PC-9 (cell line): ENCODE measurements at regions not wholly inside any gene's neighbourhood (a gene's known extent, or its start where the extent isn't known, plus 50 kb on each side); places are given as distances from the start of the nearest gene placed in this dataset.

Experiments
- BruUV-seq: library from RNA; stranded (reverse); fragments of 400-500 nt; replicated peaks from 2 replicates; lab custom pipeline; 2021; lab: Mats Ljungman, UMichigan
- CTCF ChIA-PET: fragments of 300-600 bp; sonication (Branson Sonifier 250); formaldehyde crosslinking; loops from one replicate; lab custom pipeline; 2022; ENCODE audit warnings: antibody characterized with exemption; lab: Charles Lee
- POLR2A ChIA-PET: fragments of 300-600 bp; sonication (Branson Sonifier 250); formaldehyde crosslinking; loops from one replicate; lab custom pipeline; 2022; ENCODE audit warnings: antibody characterized with exemption; ENCODE audit not compliant: unreplicated experiment; lab: Charles Lee
- DNase-seq, 2 experiments: peaks; one replicate each; pipeline versions ENCODE4 v3.0.0 to v3.0.0-alpha.2; 2015 to 2022; ENCODE audit warnings: mixed read lengths in 1 of 2
- H2AFZ ChIP-seq: fragments of 200-600 bp; sonication (generic); 2 replicates; pipeline ENCODE4 v1.8.1; 2017; ENCODE audit warnings: antibody characterized with exemption
- H3F3A ChIP-seq: fragments of 200-600 bp; sonication (generic); 2 replicates; pipeline ENCODE4 v1.8.1; 2017; ENCODE audit warnings: antibody characterized with exemption, mild to moderate bottlenecking, low read depth; ENCODE audit not compliant: insufficient read depth
- H3K27ac ChIP-seq: fragments of 200-600 bp; sonication (generic); 2 replicates; pipeline ENCODE4 v1.6.1; 2016; ENCODE audit warnings: mixed run types
- H3K27me3 ChIP-seq: fragments of 200-600 bp; sonication (generic); 2 replicates; pipeline ENCODE4 v1.6.1; 2016; ENCODE audit warnings: low read depth, mixed run types; ENCODE audit not compliant: insufficient read depth
- H3K36me3 ChIP-seq: fragments of 200-600 bp; sonication (generic); 2 replicates; pipeline ENCODE4 v1.6.1; 2016; ENCODE audit warnings: low read depth, mixed run types
- H3K4me1 ChIP-seq: fragments of 200-600 bp; sonication (generic); replicated peaks from 2 replicates; pipeline ENCODE4 v1.6.1; 2016; ENCODE audit warnings: mixed run types; ENCODE audit not compliant: insufficient read depth
- H3K4me2 ChIP-seq: fragments of 200-600 bp; sonication (generic); 2 replicates; pipeline ENCODE4 v1.6.1; 2017; ENCODE audit warnings: mixed run types
- H3K4me3 ChIP-seq: fragments of 200-600 bp; sonication (generic); 2 replicates; pipeline ENCODE4 v1.6.1; 2016; ENCODE audit warnings: mixed run types
- H3K79me2 ChIP-seq: fragments of 200-600 bp; sonication (generic); 2 replicates; pipeline ENCODE4 v1.6.1; 2017; ENCODE audit warnings: low read depth, mixed run types
- H3K9me2 ChIP-seq: fragments of 200-600 bp; sonication (generic); 2 replicates; pipeline ENCODE4 v1.8.1; 2017; ENCODE audit warnings: mild to moderate bottlenecking; ENCODE audit not compliant: insufficient read depth
- H3K9me3 ChIP-seq: fragments of 200-600 bp; sonication (generic); 2 replicates; pipeline ENCODE4 v1.8.1; 2016; ENCODE audit warnings: low read depth; ENCODE audit not compliant: insufficient read depth
- H4K20me1 ChIP-seq: fragments of 200-600 bp; sonication (generic); 2 replicates; pipeline ENCODE4 v1.8.1; 2017; ENCODE audit not compliant: insufficient read depth
- EZH2 ChIP-seq: fragments of 200-600 bp; sonication (generic); IDR thresholded peaks from 2 replicates; pipeline ENCODE4 v1.8.0; 2017; ENCODE audit warnings: antibody characterized with exemption, low read depth
- intact Hi-C: fragments of 100-400 bp; cut with micrococcal nuclease; formaldehyde crosslinking; loops from one replicate; pipeline ENCODE4 v1.10.0; 2022; ENCODE audit not compliant: unreplicated experiment
- TF ChIP-seq, protein P1 (sequence below): fragments of 200-600 bp; sonication (generic); conservative IDR thresholded peaks from 2 replicates; pipeline ENCODE4 v1.6.1; 2017; ENCODE audit warnings: mixed run types, antibody characterized with exemption, mild to moderate bottlenecking, moderate library complexity

DNA sequence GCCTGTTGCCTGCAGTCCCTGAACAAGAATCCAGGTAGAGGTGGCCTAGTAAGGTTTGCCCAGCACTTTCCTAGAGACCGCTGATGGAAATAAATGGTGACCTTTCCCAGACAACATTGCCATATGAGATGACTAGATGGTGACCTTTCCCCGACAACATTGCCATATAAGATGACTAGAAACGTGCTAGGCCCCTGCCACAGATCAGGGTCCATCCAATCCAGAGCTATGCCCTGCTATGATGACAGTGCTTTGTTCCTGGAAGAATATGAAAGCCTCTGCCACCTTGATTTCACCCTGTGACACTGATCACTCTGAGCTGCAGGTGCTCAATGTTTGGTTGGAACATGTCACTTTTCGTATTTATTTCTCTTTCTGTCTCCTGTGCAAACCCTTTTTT, 133.8 kb upstream of the SPTLC3 start:
- TF ChIP-seq, protein P1, sequence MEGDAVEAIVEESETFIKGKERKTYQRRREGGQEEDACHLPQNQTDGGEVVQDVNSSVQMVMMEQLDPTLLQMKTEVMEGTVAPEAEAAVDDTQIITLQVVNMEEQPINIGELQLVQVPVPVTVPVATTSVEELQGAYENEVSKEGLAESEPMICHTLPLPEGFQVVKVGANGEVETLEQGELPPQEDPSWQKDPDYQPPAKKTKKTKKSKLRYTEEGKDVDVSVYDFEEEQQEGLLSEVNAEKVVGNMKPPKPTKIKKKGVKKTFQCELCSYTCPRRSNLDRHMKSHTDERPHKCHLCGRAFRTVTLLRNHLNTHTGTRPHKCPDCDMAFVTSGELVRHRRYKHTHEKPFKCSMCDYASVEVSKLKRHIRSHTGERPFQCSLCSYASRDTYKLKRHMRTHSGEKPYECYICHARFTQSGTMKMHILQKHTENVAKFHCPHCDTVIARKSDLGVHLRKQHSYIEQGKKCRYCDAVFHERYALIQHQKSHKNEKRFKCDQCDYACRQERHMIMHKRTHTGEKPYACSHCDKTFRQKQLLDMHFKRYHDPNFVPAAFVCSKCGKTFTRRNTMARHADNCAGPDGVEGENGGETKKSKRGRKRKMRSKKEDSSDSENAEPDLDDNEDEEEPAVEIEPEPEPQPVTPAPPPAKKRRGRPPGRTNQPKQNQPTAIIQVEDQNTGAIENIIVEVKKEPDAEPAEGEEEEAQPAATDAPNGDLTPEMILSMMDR = no peak
- no peak for TF ChIP-seq EZH2
- POLR2A ChIA-PET = no interaction called here
- 0 out of 2 replicates have a peak, but pooled peaks cover 2% of the 10 kb centered on the region for H3K27me3 ChIP-seq
- no peaks in the 10 kb centered on the region for H3K79me2 ChIP-seq
- H4K20me1 ChIP-seq = no peaks in the 10 kb centered on the region
- no peaks in the 10 kb centered on the region for H3K9me2 ChIP-seq
- no peaks in the 10 kb centered on the region for H3K36me3 ChIP-seq
- H3K4me1 ChIP-seq = no peaks in the 10 kb centered on the region
- H2AFZ ChIP-seq = no peak overlapping the region
- no TSS peak for BruUV-seq
- no peak overlapping the region for H3K27ac ChIP-seq
- H3K4me2 ChIP-seq = no peak overlapping the region
- CTCF ChIA-PET = no interaction called here
- no peaks in the 10 kb centered on the region for H3F3A ChIP-seq
- no peaks in the 10 kb centered on the region for H3K9me3 ChIP-seq
- no peak for DNase-seq
- intact Hi-C loops = no loop called here
- no peak overlapping the region for H3K4me3 ChIP-seq

DNA sequence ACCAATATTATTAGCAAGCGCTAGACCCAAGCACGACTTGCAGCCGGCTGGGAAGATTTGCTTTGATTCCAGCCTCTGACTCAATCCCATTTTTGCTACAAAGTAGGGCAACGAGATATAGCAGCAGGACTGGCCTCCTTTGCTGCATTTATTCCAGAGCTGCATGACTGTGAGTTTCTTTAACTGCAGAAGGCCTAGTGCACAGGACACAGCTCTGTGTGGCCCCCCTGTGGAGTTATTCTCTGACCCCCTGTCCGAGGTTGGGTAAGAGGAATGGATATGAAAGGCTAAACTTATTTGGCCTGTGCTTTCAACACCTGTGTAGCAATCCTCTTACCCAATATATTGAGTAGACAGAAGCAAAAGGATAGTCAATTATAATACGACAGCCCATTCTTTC, 133.3 kb upstream of the SPTLC3 start:
- TF ChIP-seq EZH2 = no peak
- TF ChIP-seq, protein P1 = no peak
- Histone ChIP-seq H3K36me3 (no peaks in the 10 kb centered on the region), H3K4me3 (no peak overlapping the region), H3K27me3 (peaks cover 5% of the 10 kb centered on the region; the same call in 1 of the 2 replicates), H3K4me1 (no peaks in the 10 kb centered on the region), H3F3A (no peaks in the 10 kb centered on the region), H3K27ac (no peak overlapping the region), H3K9me3 (no peaks in the 10 kb centered on the region), H3K9me2 (no peaks in the 10 kb centered on the region), H2AFZ (no peak overlapping the region), H4K20me1 (no peaks in the 10 kb centered on the region), H3K79me2 (no peaks in the 10 kb centered on the region), H3K4me2 (no peak overlapping the region)
- CTCF ChIA-PET = no interaction called here
- DNase-seq = no peak
- no TSS peak for BruUV-seq
- intact Hi-C loops = no loop called here
- POLR2A ChIA-PET = no interaction called here

DNA sequence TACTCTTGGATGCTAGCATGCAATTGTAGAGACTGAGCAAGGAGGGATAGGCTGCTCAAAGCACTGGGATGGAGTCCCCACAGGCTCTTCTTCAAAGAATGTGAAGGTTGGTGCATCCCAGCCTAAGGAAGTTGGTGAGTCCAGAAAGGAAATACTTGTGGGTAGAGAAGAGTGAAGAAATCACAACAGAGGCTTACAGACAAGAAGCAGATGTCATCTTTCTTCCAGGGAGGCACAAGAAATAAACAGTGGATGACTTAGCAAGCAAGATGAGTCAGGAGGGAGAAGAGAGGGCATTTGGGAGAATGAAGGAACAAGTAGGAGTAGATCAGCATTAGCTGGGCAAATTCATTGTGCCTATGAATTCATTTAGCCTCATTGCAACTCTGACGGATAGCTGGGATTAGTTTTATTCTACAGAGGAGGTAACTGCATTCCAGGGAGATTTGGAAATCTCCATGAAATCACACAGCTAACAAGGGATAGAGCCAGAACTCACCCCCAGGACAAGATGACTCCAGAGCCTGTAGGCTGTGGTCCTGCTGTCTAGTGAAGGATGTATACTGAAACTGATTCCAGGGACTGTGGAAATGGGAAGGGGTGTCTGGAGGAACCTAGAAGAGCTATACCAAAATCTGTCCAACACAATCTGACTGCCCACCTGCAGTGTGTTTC, 125.8 kb upstream of the SPTLC3 start:
- BruUV-seq = no TSS peak
- peaks cover 10% of the 10 kb centered on the region; the same call in 1 of the 2 replicates for H3K27me3 ChIP-seq
- H3K9me3 ChIP-seq = no peaks in the 10 kb centered on the region
- no peak for DNase-seq
- no peaks in the 10 kb centered on the region for H3K9me2 ChIP-seq
- H2AFZ ChIP-seq = no peak overlapping the region
- H3F3A ChIP-seq = no peaks in the 10 kb centered on the region
- CTCF ChIA-PET = no interaction called here
- no peaks in the 10 kb centered on the region for H3K36me3 ChIP-seq
- H3K79me2 ChIP-seq = no peaks in the 10 kb centered on the region
- no peak overlapping the region for H3K4me2 ChIP-seq
- POLR2A ChIA-PET = no interaction called here
- intact Hi-C loops = no loop called here
- H4K20me1 ChIP-seq = no peaks in the 10 kb centered on the region
- no peaks in the 10 kb centered on the region for H3K4me1 ChIP-seq
- H3K4me3 ChIP-seq = no peak overlapping the region
- H3K27ac ChIP-seq = no peak overlapping the region
- no peak for TF ChIP-seq EZH2

DNA sequence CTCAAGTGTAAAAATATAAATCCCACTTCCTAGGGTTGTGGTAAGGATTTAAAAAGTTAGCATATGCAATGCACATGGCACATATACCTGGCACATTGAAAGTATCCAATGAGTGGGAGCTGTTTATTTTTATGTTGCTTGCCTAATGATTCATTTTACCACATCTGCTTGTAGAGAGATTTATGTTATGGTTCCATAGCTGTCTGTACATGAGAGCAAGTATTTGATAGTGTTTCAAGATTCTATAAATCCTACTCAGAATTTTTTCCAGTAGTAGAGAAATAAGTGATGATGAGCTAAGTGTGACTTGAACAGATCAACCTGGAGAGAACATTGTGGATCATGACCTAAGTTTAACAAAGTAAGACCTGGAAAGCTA, 125.3 kb upstream of the SPTLC3 start:
- CTCF ChIA-PET = no interaction called here
- no peaks in the 10 kb centered on the region for H4K20me1 ChIP-seq
- H3K9me3 ChIP-seq = no peaks in the 10 kb centered on the region
- no peak overlapping the region for H3K27ac ChIP-seq
- no peak for DNase-seq
- no peak overlapping the region for H3K4me3 ChIP-seq
- peaks cover 10% of the 10 kb centered on the region; the same call in 1 of the 2 replicates for H3K27me3 ChIP-seq
- intact Hi-C loops = no loop called here
- no peak for TF ChIP-seq EZH2
- TF ChIP-seq, protein P1 = no peak
- H3F3A ChIP-seq = no peaks in the 10 kb centered on the region
- no peaks in the 10 kb centered on the region for H3K4me1 ChIP-seq
- no peaks in the 10 kb centered on the region for H3K36me3 ChIP-seq
- no peak overlapping the region for H3K4me2 ChIP-seq
- POLR2A ChIA-PET = no interaction called here
- no peaks in the 10 kb centered on the region for H3K79me2 ChIP-seq
- no peak overlapping the region for H2AFZ ChIP-seq
- BruUV-seq = no TSS peak
- H3K9me2 ChIP-seq = no peaks in the 10 kb centered on the region
